ENCODE measurements at regions not wholly inside any gene's neighbourhood (a gene's known extent, or its start where the extent isn't known, plus 50 kb on each side); places are given as distances from the start of the nearest gene placed in this dataset.

GRCh38 chr11:95283146-95283545, 52.1 kb upstream of the SESN3 start:
- no peak for TF ChIP-seq CTCF (IDR thresholded peaks at IDR 0.05)
- no peak for TF ChIP-seq ZFX (IDR thresholded peaks at IDR 0.05; ENCODE audit: borderline replicate concordance)
